Activated CD8-positive, alpha-beta memory T cell treated with anti-CD3 and anti-CD28 coated beads, Interleukin-2, amount 50 U/mL, for 4 hours (primary cell): ENCODE measurements at regions not wholly inside any gene's neighbourhood (a gene's known extent, or its start where the extent isn't known, plus 50 kb on each side); places are given as distances from the start of the nearest gene placed in this dataset.
A peak's percentile ranks its signal among the peaks of the same experiment; 100 is the strongest.
"Not testable (repeated sequence)": the region's sequence is repeated elsewhere in the genome, so short reads cannot be mapped to it uniquely, and the experiment has no call there.

Experiments
- DNase-seq: peaks from one replicate; pipeline ENCODE4 v3.0.0-alpha.2; 2020

- DNase-seq: no peak
These were observed 102.7 kb downstream of the TENT5C start for GRCh38 chr1:117708323-117709248.

GRCh38 chr1:117709249-117709691, 103.4 kb downstream of the TENT5C start:
- DNase-seq: no peak

GRCh38 chr1:117710710-117711109, 104.9 kb downstream of the TENT5C start:
- DNase-seq: no peak

GRCh38 chr1:117712621-117713020, 106.8 kb downstream of the TENT5C start:
- DNase-seq: no peak

GRCh38 chr1:117714546-117714945, 108.7 kb downstream of the TENT5C start:
- no peak for DNase-seq

GRCh38 chr1:117716030-117716429, 110.2 kb downstream of the TENT5C start:
- not testable (repeated sequence) for DNase-seq

GRCh38 chr1:117717980-117718379, 112.1 kb downstream of the TENT5C start:
- not testable (repeated sequence) for DNase-seq

- not testable (repeated sequence) for DNase-seq
These were observed 112.7 kb downstream of the TENT5C start for GRCh38 chr1:117718596-117718995.

GRCh38 chr1:117719004-117719403, 113.2 kb downstream of the TENT5C start:
- DNase-seq: no peak

GRCh38 chr1:117732065-117732797, 126.4 kb downstream of the TENT5C start:
- no peak for DNase-seq

GRCh38 chr1:117732956-117733355, 127.1 kb downstream of the TENT5C start:
- no peak for DNase-seq

- no peak for DNase-seq
These were observed 128.6 kb downstream of the TENT5C start for GRCh38 chr1:117734403-117734802.

- DNase-seq: peak; percentile 30
These were observed 129.5 kb downstream of the TENT5C start for GRCh38 chr1:117735045-117735992.

GRCh38 chr1:117739504-117739903, 133.7 kb downstream of the TENT5C start:
- no peak for DNase-seq

- DNase-seq: no peak
These were observed 134.6 kb downstream of the TENT5C start for GRCh38 chr1:117740496-117740895.

- DNase-seq: not testable (repeated sequence)
These were observed 140.7 kb downstream of the TENT5C start for GRCh38 chr1:117746565-117746964.

- no peak for DNase-seq
These were observed 141.8 kb downstream of the TENT5C start for GRCh38 chr1:117747605-117748004.

GRCh38 chr1:117751321-117751720, 145.5 kb downstream of the TENT5C start:
- no peak for DNase-seq

GRCh38 chr1:117752661-117753060, 146.8 kb downstream of the TENT5C start:
- no peak for DNase-seq

- no peak for DNase-seq
These were observed 147.4 kb downstream of the TENT5C start for GRCh38 chr1:117753232-117753631.

GRCh38 chr1:117753652-117754051, 147.8 kb downstream of the TENT5C start:
- no peak for DNase-seq
